Stimulated activated effector memory CD8-positive, alpha-beta T cell treated with anti-CD3 and anti-CD28 coated beads, Interleukin-12 subunit alpha, Interleukin-12 subunit beta, amount 100 ng/mL, for 72 hours (primary cell): ENCODE measurements at regions not wholly inside any gene's neighbourhood (a gene's known extent, or its start where the extent isn't known, plus 50 kb on each side); places are given as distances from the start of the nearest gene placed in this dataset.

Experiments
- ATAC-seq: fragments of 150-1000 bp; cut with Tn5 transposase; 2 replicates; pipeline ENCODE4 v1.10.0; 2021
- DNase-seq, 2 donors: peaks; one replicate each; pipeline ENCODE4 v3.0.0; 2021 to 2022; ENCODE audit warnings: low spot score in 2 of 2
- H3K27ac Mint-ChIP-seq: one replicate; pipeline ENCODE4 v1.8.0; 2022; ENCODE audit warnings: mild to moderate bottlenecking, mixed read lengths
- H3K36me3 Mint-ChIP-seq: one replicate; pipeline ENCODE4 v1.8.0; 2022; ENCODE audit warnings: mild to moderate bottlenecking, mixed read lengths
- H3K4me1 Mint-ChIP-seq: one replicate; pipeline ENCODE4 v1.8.0; 2022; ENCODE audit warnings: mixed read lengths
- H3K4me3 Mint-ChIP-seq: one replicate; pipeline ENCODE4 v1.8.0; 2022; ENCODE audit warnings: mild to moderate bottlenecking, mixed read lengths
- H3K9me3 Mint-ChIP-seq: one replicate; pipeline ENCODE4 v1.8.0; 2022; ENCODE audit warnings: mixed read lengths

GRCh38 chr5:89401659-89402058, 518.7 kb upstream of the MEF2C start:
- Mint-ChIP-seq H3K36me3 (no peaks in the 10 kb centered on the region), H3K9me3 (peaks cover 8% of the 10 kb centered on the region), H3K27ac (no peak overlapping the region), H3K4me1 (no peaks in the 10 kb centered on the region), H3K4me3 (no peak overlapping the region)
- no peak for ATAC-seq
- no peak for DNase-seq

DNA sequence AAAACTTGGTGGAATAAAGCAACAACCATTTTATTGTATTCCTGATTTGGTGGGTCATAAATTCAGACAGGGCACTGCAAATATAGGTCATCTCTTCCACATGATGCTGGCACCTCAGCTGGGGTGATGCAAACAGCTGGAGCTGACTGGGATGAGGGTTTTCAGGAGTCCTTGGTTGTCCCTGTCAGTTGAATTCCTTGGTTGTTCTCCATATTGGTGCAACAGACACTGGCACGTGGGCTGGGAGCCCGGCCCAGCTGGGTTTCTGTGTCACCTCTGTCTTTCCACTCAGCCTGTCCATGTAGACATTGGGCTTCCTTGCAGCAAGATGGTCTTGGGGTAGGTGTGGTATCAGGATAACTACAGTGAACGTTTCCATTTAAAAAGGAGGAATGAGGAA, 518.0 kb upstream of the MEF2C start:
- Mint-ChIP-seq H3K4me3 (no peak overlapping the region), H3K4me1 (no peaks in the 10 kb centered on the region), H3K9me3 (peaks cover 8% of the 10 kb centered on the region), H3K36me3 (no peaks in the 10 kb centered on the region), H3K27ac (no peak overlapping the region)
- no peak for ATAC-seq
- no peak for DNase-seq

DNA sequence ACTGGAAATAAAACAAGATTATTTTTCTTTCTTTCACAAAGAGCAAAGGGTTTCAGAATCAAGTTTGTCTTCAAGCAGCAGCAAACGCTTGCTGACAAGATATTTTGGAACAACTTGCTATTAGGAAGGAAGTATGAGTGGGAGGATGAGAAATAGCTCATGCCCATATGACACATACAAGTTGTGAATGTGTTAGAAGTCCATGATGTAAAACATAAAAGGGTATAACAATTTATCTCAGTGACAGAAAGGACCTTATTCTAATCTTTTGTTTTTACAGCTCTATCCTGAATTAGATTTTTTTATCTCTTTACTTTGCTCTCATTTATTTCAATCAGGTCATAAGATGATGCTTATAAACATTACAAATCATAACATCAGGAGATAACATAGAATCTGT, 516.6 kb upstream of the MEF2C start:
- Mint-ChIP-seq H3K9me3 (peaks cover 13% of the 10 kb centered on the region), H3K27ac (no peak overlapping the region), H3K4me3 (no peak overlapping the region), H3K4me1 (no peaks in the 10 kb centered on the region), H3K36me3 (no peaks in the 10 kb centered on the region)
- DNase-seq (no peak), ATAC-seq (no peak)

- peaks cover 9% of the 10 kb centered on the region for H3K9me3 Mint-ChIP-seq
- DNase-seq = no peak
Measured at GRCh38 chr5:89397096-89397495, 514.1 kb upstream of the MEF2C start.

DNA sequence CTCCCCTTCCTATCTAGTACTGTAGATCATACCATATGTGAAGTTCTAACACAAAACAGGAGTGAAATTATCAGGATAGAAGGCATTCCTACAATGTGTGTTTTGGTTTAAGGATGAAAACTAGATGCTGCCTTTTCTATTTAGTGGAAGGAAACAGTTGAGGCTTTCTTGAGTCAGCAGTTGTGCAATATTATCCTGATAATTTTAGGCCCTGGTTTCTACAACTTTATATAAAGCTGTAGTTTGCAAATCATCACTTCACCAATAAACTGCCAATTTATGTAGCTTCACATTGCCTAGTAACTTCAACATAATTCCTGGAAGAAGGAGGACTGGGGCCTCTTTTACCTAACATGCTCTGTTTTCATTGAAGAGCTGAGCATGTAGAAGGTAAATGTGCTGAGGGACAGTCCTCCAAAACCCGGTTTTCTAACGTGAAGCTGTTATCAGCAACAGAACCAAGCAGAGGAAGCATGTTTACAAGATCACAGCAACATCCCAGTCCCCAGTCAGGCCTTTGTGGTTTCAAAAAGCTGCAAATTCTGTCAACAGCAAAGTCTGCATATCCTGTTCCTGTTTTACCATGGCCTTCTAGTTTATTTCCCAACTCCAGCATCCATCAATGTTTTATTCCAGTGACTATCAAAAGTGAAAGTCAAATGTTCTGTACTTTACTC, 513.4 kb upstream of the MEF2C start:
- Mint-ChIP-seq H3K4me3 (no peak overlapping the region), H3K4me1 (no peaks in the 10 kb centered on the region), H3K9me3 (peaks cover 9% of the 10 kb centered on the region), H3K27ac (no peak overlapping the region), H3K36me3 (no peaks in the 10 kb centered on the region)
- no peak for ATAC-seq
- no peak for DNase-seq

More at GRCh38 chr5:89397096-89397495, 514.1 kb upstream of the MEF2C start:
- no peak overlapping the region for H3K4me3 Mint-ChIP-seq
- ATAC-seq = no peak
- H3K36me3 Mint-ChIP-seq = no peaks in the 10 kb centered on the region
- no peaks in the 10 kb centered on the region for H3K4me1 Mint-ChIP-seq
- no peak overlapping the region for H3K27ac Mint-ChIP-seq

GRCh38 chr5:89395111-89395510, 512.1 kb upstream of the MEF2C start:
- no peak for ATAC-seq

GRCh38 chr5:89388872-89389271, 505.9 kb upstream of the MEF2C start:
- Mint-ChIP-seq H3K9me3 (peaks cover 7% of the 10 kb centered on the region), H3K4me3 (no peak overlapping the region), H3K4me1 (no peaks in the 10 kb centered on the region), H3K36me3 (no peaks in the 10 kb centered on the region), H3K27ac (no peak overlapping the region)
- no peak for ATAC-seq
- no peak for DNase-seq

More at GRCh38 chr5:89395111-89395510, 512.1 kb upstream of the MEF2C start:
- Mint-ChIP-seq H3K36me3 (no peaks in the 10 kb centered on the region), H3K27ac (no peak overlapping the region), H3K4me3 (no peak overlapping the region), H3K4me1 (no peaks in the 10 kb centered on the region), H3K9me3 (peaks cover 9% of the 10 kb centered on the region)
- DNase-seq = no peak

GRCh38 chr5:89384391-89384790, 501.4 kb upstream of the MEF2C start:
- Mint-ChIP-seq H3K4me1 (no peaks in the 10 kb centered on the region), H3K9me3 (peaks cover 22% of the 10 kb centered on the region), H3K27ac (no peak overlapping the region), H3K4me3 (no peak overlapping the region), H3K36me3 (no peaks in the 10 kb centered on the region)
- DNase-seq = no peak
- ATAC-seq = no peak

DNA sequence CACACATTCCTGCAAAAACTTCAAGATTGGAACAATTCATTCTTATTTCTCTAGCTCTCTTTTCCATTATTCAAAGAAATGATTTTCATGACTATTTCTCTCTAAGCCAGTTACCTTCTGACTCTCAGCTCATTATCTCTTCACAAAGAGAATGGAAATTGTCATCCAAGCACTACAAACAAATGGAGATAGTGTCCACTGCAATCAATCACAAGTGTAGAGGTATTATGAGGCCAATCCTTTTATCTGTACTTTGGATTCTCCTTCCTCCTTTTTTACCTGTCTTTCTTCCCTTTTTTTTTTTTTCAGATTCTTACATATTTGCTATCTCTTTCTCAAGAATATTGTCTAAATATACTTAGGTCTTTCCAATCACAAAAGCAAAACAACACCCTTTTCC, 497.7 kb upstream of the MEF2C start:
- Mint-ChIP-seq H3K4me1 (no peaks in the 10 kb centered on the region), H3K27ac (no peak overlapping the region), H3K36me3 (no peaks in the 10 kb centered on the region), H3K4me3 (no peak overlapping the region), H3K9me3 (peaks cover 27% of the 10 kb centered on the region)
- DNase-seq = no peak
- ATAC-seq = no peak

DNA sequence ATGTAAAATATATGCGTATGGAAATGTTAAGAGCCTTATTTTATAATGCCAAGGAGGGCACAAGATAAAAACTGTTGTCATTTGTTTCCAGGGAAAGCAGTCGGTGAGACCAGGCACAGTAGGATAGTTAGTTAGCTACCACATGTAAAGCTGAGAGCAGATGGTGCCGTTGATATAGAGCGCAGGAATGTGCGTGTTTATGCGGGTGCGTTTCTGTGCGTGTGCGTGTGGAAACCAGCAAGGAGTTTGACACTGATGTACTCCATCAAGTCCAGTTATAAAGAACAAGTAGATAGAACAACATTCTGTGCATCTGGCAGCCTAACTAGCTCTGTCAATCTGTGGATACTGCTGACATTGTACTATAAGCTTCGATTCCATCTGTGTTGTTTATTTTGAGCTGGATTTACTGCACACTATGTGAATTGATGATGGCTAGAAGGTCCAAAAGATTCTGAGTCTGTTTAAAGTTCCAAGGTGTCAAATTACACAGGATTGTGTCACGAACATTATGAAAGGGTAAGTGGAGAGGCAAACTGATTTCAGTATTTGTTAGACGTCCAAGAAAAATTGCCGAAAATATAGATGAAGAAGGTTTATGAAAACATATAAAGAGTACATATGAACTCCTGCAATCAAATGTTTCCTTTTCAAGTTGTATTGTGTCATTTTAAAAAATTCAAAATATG, 494.9 kb upstream of the MEF2C start:
- H3K4me3 Mint-ChIP-seq = no peak overlapping the region
- no peak for ATAC-seq
- no peaks in the 10 kb centered on the region for H3K4me1 Mint-ChIP-seq
- no peak overlapping the region for H3K27ac Mint-ChIP-seq
- no peak for DNase-seq
- peaks cover 24% of the 10 kb centered on the region for H3K9me3 Mint-ChIP-seq
- no peaks in the 10 kb centered on the region for H3K36me3 Mint-ChIP-seq

DNA sequence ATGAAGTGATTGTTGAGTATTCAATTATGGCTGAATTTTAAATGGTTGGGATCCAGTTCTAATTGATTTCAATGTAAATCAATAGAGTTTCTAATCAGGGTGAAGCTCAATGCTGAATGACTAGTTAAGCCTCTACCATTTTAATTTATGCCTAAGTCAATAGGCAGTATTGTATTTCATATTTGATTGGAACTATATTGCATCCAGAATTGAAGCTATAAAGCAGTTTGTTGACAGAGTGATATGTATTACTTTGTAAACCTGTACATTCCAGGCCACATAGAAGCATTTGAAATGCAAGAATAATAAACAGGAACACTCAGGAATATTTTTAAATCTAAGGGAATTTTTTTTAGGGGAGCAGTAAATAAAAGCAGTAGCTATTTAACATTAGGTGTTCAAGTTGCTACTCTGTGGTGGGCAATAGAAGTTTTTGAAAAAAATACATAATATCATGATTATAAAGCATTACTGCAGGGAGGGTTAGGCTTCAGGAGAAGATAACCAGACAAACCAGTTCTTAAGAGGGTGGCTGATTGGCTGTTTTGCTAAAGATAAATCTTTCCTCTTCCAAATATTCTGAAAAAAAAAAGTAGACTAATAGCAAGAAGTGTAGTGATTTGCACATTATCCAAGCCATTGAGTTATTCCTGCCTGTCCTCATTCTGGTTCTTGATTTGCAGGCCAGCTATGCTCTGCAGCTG, 492.0 kb upstream of the MEF2C start:
- H3K27ac Mint-ChIP-seq = no peak overlapping the region
- ATAC-seq (no peak), DNase-seq (no peak)
- peaks cover 13% of the 10 kb centered on the region for H3K9me3 Mint-ChIP-seq
- H3K4me3 Mint-ChIP-seq = no peak overlapping the region
- H3K4me1 Mint-ChIP-seq = no peaks in the 10 kb centered on the region
- no peaks in the 10 kb centered on the region for H3K36me3 Mint-ChIP-seq

DNA sequence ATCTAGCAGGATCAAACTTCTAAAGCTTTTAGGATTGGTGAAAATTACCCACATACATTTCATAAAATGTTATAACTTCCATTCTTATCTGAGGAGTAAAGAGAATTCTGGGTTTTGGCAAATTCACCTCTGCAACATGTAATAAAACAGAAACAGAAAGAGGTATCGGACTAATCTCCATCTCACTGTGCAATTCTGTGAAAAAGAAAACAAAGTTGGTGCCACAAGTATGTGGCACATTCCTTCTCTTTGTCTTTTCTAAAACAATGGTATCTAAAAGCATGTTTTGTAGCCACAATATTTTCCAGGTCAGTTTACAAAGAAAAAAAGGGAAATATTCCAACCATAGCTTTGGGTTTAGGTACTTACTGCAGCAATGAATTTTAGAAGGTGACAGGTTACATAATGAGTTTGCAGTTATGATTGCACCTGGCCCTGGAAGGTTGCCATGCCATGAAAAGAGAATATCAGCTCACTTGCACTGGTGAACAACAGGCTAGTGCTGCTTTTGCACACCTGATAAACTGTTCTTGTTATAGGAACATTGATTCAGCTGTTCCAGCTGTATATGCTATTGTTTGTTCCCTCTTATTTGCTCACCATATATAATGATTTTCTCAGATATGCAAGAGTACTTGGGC, 491.3 kb upstream of the MEF2C start:
- peaks cover 15% of the 10 kb centered on the region for H3K9me3 Mint-ChIP-seq
- DNase-seq (no peak), ATAC-seq (no peak)
- H3K27ac Mint-ChIP-seq = no peak overlapping the region
- no peak overlapping the region for H3K4me3 Mint-ChIP-seq
- no peaks in the 10 kb centered on the region for H3K4me1 Mint-ChIP-seq
- no peaks in the 10 kb centered on the region for H3K36me3 Mint-ChIP-seq

DNA sequence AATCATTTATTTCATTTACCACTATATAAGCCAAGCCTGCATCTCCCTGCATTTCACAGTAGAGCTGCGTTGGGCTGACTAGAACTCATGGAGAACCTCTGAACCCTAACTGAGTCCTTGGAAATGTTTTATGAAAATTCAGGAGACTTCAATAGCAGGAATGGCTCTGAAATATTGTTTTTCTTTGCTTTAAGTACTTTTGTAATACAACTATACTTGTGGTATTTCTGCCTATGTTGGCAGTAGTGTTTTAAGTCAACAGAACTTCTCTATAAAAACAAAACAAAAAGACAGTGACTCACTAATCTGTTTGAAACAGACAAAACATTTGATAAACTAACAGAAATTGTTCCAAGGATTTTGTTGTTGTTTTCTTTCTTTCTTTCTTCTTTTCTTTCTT, 489.2 kb upstream of the MEF2C start:
- Mint-ChIP-seq H3K4me1 (no peaks in the 10 kb centered on the region), H3K9me3 (peaks cover 12% of the 10 kb centered on the region), H3K36me3 (no peaks in the 10 kb centered on the region), H3K4me3 (no peak overlapping the region), H3K27ac (no peak overlapping the region)
- DNase-seq = no peak
- ATAC-seq = no peak

DNA sequence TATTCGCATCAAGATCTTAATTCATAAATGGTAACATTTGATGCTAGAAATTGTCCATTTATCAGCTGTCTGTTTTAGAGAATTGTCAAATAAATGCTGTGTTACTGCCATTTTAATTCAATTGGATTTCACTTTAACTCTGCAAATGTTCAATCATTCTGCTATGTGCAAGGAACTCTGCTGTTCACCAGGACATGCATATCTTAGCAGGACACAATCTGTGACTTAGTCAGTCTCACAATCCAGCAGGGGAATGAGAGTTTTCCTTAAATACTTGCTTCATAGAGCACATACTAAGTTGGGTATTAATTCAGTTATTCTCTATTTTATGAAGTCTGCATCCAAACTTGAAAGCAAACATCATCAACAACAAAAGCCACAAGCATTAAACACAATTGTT, 488.7 kb upstream of the MEF2C start:
- no peak overlapping the region for H3K4me3 Mint-ChIP-seq
- no peak overlapping the region for H3K27ac Mint-ChIP-seq
- ATAC-seq (no peak), DNase-seq (no peak)
- H3K9me3 Mint-ChIP-seq = peaks cover 12% of the 10 kb centered on the region
- no peaks in the 10 kb centered on the region for H3K36me3 Mint-ChIP-seq
- no peaks in the 10 kb centered on the region for H3K4me1 Mint-ChIP-seq

DNA sequence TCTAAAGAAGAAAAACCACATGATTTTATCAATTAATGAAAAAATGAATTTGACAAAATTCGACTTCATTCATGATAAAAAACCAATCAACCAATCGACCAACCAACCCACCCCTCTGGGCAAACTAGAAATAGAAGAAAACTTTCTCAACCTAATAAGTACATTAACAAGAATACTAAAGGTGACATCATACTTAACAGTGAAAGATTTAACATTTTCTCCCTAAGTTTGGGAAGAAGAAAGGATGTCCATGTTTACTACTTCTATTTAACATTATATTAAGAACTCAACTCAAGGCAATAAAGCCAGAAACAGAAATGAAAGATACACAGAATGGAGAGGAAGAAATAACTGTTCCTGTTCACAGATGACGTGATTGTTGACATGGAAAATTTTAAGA, 476.1 kb upstream of the MEF2C start:
- DNase-seq (no peak), ATAC-seq (no peak)
- Mint-ChIP-seq H3K27ac (no peak overlapping the region), H3K4me3 (no peak overlapping the region), H3K4me1 (no peaks in the 10 kb centered on the region), H3K36me3 (no peaks in the 10 kb centered on the region), H3K9me3 (peaks cover 17% of the 10 kb centered on the region)
